GM12873 (cell line): ENCODE measurements at regions not wholly inside any gene's neighbourhood (a gene's known extent, or its start where the extent isn't known, plus 50 kb on each side); places are given as distances from the start of the nearest gene placed in this dataset.

Experiments used
- CTCF ChIP-seq: IDR thresholded peaks from 2 replicates; pipeline ENCODE4 v1.5.1; 2012; ENCODE audit warnings: low read depth, mild to moderate bottlenecking, moderate library complexity, low read length, control low read depth; ENCODE audit not compliant: insufficient read depth; ENCODE audit errors: missing control alignments

GRCh38 chr1:219753914-219754313, 141.0 kb upstream of the ZC3H11B start:
- no peak for TF ChIP-seq CTCF

GRCh38 chr1:219752645-219753044, 139.7 kb upstream of the ZC3H11B start:
- TF ChIP-seq CTCF: no peak

- no peak for TF ChIP-seq CTCF
Measured at GRCh38 chr1:219751870-219752507, 139.1 kb upstream of the ZC3H11B start.

GRCh38 chr1:219749370-219749769, 136.5 kb upstream of the ZC3H11B start:
- TF ChIP-seq CTCF: no peak

- TF ChIP-seq CTCF: no peak
Measured at GRCh38 chr1:219746141-219746540, 133.2 kb upstream of the ZC3H11B start.

- TF ChIP-seq CTCF: no peak
Measured at GRCh38 chr1:219744652-219745469, 132.0 kb upstream of the ZC3H11B start.

- TF ChIP-seq CTCF: no peak
Measured at GRCh38 chr1:219741011-219741970, 128.4 kb upstream of the ZC3H11B start.
